ENCODE measurements at regions not wholly inside any gene's neighbourhood (a gene's known extent, or its start where the extent isn't known, plus 50 kb on each side); places are given as distances from the start of the nearest gene placed in this dataset.
"Not testable (repeated sequence)": the region's sequence is repeated elsewhere in the genome, so short reads cannot be mapped to it uniquely, and the experiment has no call there.

DNA sequence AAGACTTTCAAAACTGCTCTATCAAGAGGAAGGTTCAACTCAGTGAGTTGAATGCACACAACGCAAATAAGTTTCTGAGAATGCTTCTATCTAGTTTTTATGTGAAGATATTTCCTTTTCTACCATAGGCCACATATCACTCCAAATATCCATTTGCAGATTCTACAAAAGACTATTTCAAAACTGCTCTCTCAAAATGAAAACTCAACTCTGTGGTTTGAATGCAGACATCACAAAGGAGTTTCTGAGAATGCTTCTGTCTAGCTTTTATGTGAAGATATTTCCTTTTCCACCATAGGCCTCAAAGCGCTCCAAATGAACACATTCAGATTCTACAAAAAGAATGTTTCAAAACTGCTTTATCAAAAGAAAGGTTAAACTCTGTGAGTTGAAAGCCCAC lies 1093.1 kb upstream of the DEFB115 start:
- H3K79me2 ChIP-seq (ENCODE audit: control insufficient read depth, insufficient read depth, low read length, unreplicated experiment); H3K27ac ChIP-seq (ENCODE audit: low read depth, low read length); H3K27me3 ChIP-seq (ENCODE audit: insufficient read depth, low read length); H3K4me3 ChIP-seq (ENCODE audit: low read depth, low read length); H2AFZ ChIP-seq (ENCODE audit: low read length, unreplicated experiment); H3K4me1 ChIP-seq (ENCODE audit: control insufficient read depth, insufficient read depth, low read length, unreplicated experiment); H3K36me3 ChIP-seq (ENCODE audit: insufficient read depth, low read length): not testable (repeated sequence)

DNA sequence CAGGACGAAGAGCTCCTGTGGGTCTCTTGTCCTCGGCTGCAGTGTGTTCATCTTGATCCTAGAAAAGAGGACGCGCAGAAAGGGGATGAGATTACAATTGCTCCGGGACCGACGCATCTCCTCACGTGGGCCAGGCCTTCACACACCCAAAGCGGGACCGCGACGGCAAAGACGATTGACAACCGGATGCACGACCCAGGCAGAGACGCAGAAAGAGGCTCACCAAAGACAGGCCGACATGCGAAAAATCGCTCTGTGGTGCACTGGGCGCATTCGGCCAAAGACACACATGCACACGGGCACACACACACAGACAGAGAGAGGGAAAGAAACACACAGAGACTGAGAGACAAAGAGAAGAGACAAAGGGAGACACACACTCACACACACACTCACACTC lies 1089.9 kb upstream of the DEFB115 start:
- Histone ChIP-seq H3K36me3 (ENCODE audit: insufficient read depth, low read length) (no peaks in the 10 kb centered on the region), H3K79me2 (ENCODE audit: control insufficient read depth, insufficient read depth, low read length, unreplicated experiment) (no peaks in the 10 kb centered on the region), H3K4me1 (ENCODE audit: control insufficient read depth, insufficient read depth, low read length, unreplicated experiment) (no peaks in the 10 kb centered on the region), H3K27me3 (ENCODE audit: insufficient read depth, low read length) (no peaks in the 10 kb centered on the region), H2AFZ (ENCODE audit: low read length, unreplicated experiment) (no peak overlapping the region), H3K27ac (ENCODE audit: low read depth, low read length) (no peak overlapping the region), H3K4me3 (ENCODE audit: low read depth, low read length) (no peak overlapping the region)

DNA sequence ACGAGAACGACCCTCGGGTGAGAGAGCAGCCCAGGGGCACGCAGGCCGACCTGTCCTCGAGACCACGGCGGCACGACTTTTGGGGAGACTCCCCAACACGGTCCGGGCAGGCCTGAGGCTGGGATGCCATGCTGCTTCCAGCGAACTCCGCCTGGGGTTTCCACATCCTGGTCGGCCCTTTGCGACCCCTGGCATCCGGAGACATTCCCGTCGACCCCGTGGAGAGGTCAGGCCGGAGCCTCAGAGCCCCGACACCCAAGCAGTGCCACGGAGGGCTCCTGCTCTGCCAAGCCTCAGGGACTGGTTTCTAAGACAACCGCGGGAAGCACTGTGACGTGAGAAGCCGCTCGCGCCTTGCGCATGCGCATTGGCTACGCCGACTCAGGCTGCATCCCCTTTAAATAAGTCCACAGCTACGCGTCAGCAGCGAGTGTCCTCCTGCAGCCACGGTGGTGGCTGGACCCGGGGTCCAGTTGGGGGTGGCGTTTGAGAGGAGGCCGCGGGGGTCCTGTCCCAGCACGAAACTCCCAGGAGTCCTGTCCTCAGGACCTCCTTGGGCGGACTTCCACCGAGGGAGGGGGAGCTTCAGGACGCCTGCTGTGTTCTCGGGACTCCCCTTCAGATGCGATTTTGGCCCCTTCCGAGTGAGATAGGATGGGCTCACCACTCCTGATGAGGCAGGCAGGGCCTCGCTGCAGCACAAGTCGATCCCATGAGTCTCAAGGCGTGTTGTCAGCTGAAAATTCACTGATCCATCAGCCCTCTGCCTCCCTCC lies 1089.3 kb upstream of the DEFB115 start:
- Histone ChIP-seq H3K27me3 (ENCODE audit: insufficient read depth, low read length) (no peaks in the 10 kb centered on the region), H2AFZ (ENCODE audit: low read length, unreplicated experiment) (no peak overlapping the region), H3K27ac (ENCODE audit: low read depth, low read length) (no peak overlapping the region), H3K36me3 (ENCODE audit: insufficient read depth, low read length) (no peaks in the 10 kb centered on the region), H3K4me1 (ENCODE audit: control insufficient read depth, insufficient read depth, low read length, unreplicated experiment) (no peaks in the 10 kb centered on the region), H3K4me3 (ENCODE audit: low read depth, low read length) (no peak overlapping the region), H3K79me2 (ENCODE audit: control insufficient read depth, insufficient read depth, low read length, unreplicated experiment) (no peaks in the 10 kb centered on the region)

DNA sequence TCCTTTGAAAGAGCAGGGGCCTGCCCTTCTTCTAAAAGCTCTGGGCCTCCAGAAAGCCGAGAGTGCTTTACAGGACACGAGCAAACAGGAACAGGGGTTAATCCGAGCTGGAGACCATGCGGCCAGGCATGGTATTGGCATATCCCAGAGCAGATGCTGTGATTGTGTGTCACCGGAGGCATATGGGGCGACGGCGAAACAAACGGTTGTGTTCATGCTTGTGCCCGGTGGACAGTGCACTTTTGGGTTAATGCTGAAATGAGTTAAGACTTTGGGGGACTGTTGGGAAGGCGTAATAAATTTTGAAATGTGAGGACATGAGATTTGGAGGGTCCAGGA lies 1088.7 kb upstream of the DEFB115 start:
- Histone ChIP-seq H3K4me3 (ENCODE audit: low read depth, low read length) (no peak overlapping the region), H2AFZ (ENCODE audit: low read length, unreplicated experiment) (no peak overlapping the region), H3K36me3 (ENCODE audit: insufficient read depth, low read length) (no peaks in the 10 kb centered on the region)

DNA sequence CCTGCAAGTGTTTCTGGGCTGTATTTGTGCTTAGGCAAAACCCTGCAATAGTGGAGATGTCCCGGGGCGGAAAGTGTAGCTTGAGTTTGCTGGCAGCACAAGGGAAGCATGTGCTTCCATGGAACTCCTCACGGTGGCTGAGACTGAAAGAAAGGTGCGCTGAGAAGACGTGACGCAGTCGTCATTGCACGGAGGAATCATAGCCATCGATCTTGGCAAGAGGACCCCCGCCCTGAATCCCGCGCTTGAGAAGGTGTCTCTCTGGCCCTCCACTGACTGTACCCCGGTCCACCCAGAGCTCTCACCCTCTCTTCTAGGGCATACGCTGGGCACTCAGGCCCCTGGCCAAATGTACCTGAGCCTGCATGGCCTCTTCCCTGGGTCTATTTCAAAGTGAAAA lies 1081.8 kb upstream of the DEFB115 start:
- H3K4me3 ChIP-seq (ENCODE audit: low read depth, low read length) = no peak overlapping the region
- H3K4me1 ChIP-seq (ENCODE audit: control insufficient read depth, insufficient read depth, low read length, unreplicated experiment) = no peaks in the 10 kb centered on the region
- no peaks in the 10 kb centered on the region for H3K27me3 ChIP-seq (ENCODE audit: insufficient read depth, low read length)
- no peak overlapping the region for H3K27ac ChIP-seq (ENCODE audit: low read depth, low read length)
- H2AFZ ChIP-seq (ENCODE audit: low read length, unreplicated experiment) = no peak overlapping the region
- H3K79me2 ChIP-seq (ENCODE audit: control insufficient read depth, insufficient read depth, low read length, unreplicated experiment) = no peaks in the 10 kb centered on the region
- H3K36me3 ChIP-seq (ENCODE audit: insufficient read depth, low read length) = no peaks in the 10 kb centered on the region

More for the DNA sequence above, 1088.7 kb upstream of the DEFB115 start:
- H3K27ac ChIP-seq (ENCODE audit: low read depth, low read length) = no peak overlapping the region
- no peaks in the 10 kb centered on the region for H3K79me2 ChIP-seq (ENCODE audit: control insufficient read depth, insufficient read depth, low read length, unreplicated experiment)
- H3K4me1 ChIP-seq (ENCODE audit: control insufficient read depth, insufficient read depth, low read length, unreplicated experiment) = no peaks in the 10 kb centered on the region
- H3K27me3 ChIP-seq (ENCODE audit: insufficient read depth, low read length) = no peaks in the 10 kb centered on the region

DNA sequence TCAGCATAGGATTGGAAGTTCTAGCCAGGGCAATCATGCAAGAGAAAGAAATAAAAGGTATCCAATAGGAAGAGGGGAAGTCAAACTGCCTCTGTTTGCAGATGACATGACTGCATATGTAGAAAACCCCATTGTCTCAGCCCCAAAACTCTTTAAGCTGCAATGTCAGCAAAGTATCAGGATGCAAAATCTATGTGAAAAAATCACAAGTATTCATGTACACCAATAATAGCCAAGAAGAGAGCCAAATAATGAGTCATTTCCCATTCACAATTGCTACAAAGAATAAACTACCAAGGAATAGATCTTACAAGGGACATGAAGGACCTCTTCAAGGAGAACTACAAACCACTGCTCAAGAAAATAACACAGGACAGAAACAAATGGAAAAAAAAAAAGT lies 1074.3 kb upstream of the DEFB115 start:
- H3K36me3 ChIP-seq (ENCODE audit: insufficient read depth, low read length); H3K27me3 ChIP-seq (ENCODE audit: insufficient read depth, low read length); H2AFZ ChIP-seq (ENCODE audit: low read length, unreplicated experiment); H3K4me1 ChIP-seq (ENCODE audit: control insufficient read depth, insufficient read depth, low read length, unreplicated experiment); H3K4me3 ChIP-seq (ENCODE audit: low read depth, low read length); H3K79me2 ChIP-seq (ENCODE audit: control insufficient read depth, insufficient read depth, low read length, unreplicated experiment); H3K27ac ChIP-seq (ENCODE audit: low read depth, low read length): not testable (repeated sequence)

DNA sequence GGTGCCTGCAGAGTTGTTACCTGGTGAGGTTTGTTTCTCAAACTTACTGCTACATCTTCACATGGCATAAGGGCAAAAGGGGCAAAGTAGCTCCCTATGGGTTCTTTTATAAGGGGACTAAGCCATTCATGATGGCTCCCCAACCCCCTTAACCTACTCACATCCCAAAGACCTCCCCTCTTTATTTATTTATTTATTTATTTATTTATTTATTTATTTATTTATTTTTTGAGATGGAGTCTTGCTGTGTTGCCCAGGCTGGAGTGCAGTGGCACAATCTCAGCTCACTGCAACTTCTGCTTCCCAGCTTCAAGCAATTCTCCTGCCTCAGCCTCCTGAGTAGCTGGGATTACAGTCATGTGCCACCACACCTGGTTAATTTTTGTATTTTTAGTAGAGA lies 1065.7 kb upstream of the DEFB115 start:
- not testable (repeated sequence) for H3K36me3 ChIP-seq (ENCODE audit: insufficient read depth, low read length); H3K27ac ChIP-seq (ENCODE audit: low read depth, low read length); H2AFZ ChIP-seq (ENCODE audit: low read length, unreplicated experiment); H3K79me2 ChIP-seq (ENCODE audit: control insufficient read depth, insufficient read depth, low read length, unreplicated experiment); H3K4me1 ChIP-seq (ENCODE audit: control insufficient read depth, insufficient read depth, low read length, unreplicated experiment); H3K4me3 ChIP-seq (ENCODE audit: low read depth, low read length); H3K27me3 ChIP-seq (ENCODE audit: insufficient read depth, low read length)

DNA sequence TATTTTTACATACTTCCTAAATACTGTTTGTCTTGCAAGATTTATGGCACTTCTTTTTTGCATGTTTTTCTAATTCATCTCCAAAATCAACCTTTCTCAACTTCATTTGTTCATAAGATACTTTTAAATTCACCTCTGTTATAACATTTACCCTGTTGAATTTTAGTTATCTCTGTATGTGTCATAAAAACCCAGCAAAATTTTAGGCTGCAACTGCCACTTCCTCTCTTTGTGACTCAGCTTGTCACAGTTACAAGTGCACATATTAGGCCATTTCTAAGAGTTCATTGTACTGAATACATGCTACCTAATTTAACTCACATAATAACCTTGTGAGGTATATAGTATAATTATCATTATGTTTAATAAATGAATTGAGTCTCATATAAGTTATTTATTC lies 1023.0 kb upstream of the DEFB115 start:
- H3K27me3 ChIP-seq (ENCODE audit: insufficient read depth, low read length) = not testable (repeated sequence)

DNA sequence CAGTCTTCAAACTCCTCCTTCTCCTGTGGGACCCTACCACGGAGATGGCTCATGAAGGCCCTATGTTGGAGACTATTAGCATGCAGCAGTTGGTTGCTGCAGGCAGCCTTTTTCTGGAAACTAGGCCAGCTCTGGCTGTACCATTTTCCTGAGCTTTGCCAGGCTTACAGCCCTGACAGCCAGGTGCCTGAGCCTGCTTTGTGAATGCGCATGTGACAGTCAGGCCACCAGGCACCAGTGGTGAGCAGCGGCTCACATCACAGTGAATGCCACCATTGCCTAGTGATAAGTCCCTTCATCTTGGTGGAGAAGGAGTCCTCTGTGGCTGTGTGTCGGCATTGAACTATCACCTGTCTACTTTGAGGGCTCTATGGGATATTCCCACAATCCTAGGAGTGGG lies 982.4 kb upstream of the DEFB115 start:
- not testable (repeated sequence) for H3K27ac ChIP-seq (ENCODE audit: low read depth, low read length); H3K36me3 ChIP-seq (ENCODE audit: insufficient read depth, low read length); H3K27me3 ChIP-seq (ENCODE audit: insufficient read depth, low read length); H3K4me1 ChIP-seq (ENCODE audit: control insufficient read depth, insufficient read depth, low read length, unreplicated experiment); H3K4me3 ChIP-seq (ENCODE audit: low read depth, low read length); H3K79me2 ChIP-seq (ENCODE audit: control insufficient read depth, insufficient read depth, low read length, unreplicated experiment); H2AFZ ChIP-seq (ENCODE audit: low read length, unreplicated experiment)

More for the DNA sequence above, 1023.0 kb upstream of the DEFB115 start:
- not testable (repeated sequence) for H2AFZ ChIP-seq (ENCODE audit: low read length, unreplicated experiment); H3K4me3 ChIP-seq (ENCODE audit: low read depth, low read length); H3K79me2 ChIP-seq (ENCODE audit: control insufficient read depth, insufficient read depth, low read length, unreplicated experiment); H3K27ac ChIP-seq (ENCODE audit: low read depth, low read length); H3K36me3 ChIP-seq (ENCODE audit: insufficient read depth, low read length); H3K4me1 ChIP-seq (ENCODE audit: control insufficient read depth, insufficient read depth, low read length, unreplicated experiment)

DNA sequence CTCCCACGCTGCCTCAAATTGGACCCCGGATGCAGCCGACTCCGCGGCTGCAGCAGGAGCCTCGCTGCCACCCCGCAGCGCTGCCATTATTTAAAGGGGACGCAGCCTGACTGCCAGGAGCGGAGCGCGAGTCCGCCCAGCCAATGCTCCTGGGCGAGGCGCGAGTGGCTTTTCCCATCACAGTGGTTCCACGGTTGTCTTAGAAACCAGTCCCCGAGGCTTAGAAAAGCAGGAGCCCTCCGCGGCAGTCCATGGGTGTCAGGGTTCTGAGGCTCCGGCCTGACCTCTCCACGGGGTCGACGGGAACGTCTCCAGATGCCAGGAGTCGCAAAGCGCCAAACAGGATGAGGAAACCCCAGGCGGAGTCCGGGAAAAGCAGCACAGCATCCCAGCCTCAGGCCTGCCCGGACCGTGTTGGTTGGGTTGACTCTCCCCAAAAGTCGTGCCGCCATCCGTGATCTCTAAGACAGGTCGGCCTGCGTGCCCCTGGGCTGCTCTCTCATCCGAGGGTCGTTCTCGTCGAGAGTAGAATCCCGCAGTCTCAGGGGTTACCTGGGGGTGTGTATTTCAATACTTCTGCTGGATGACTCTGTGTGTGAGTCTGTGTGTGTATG lies 975.8 kb upstream of the DEFB115 start:
- H3K4me3 ChIP-seq (ENCODE audit: low read depth, low read length) = peak overlapping the region; percentile 43; the same call in 1 of the 2 replicates
- no peak overlapping the region for H2AFZ ChIP-seq (ENCODE audit: low read length, unreplicated experiment)
- no peaks in the 10 kb centered on the region for H3K79me2 ChIP-seq (ENCODE audit: control insufficient read depth, insufficient read depth, low read length, unreplicated experiment)
- H3K36me3 ChIP-seq (ENCODE audit: insufficient read depth, low read length) = no peaks in the 10 kb centered on the region
- no peaks in the 10 kb centered on the region for H3K4me1 ChIP-seq (ENCODE audit: control insufficient read depth, insufficient read depth, low read length, unreplicated experiment)
- no peak overlapping the region for H3K27ac ChIP-seq (ENCODE audit: low read depth, low read length)
- H3K27me3 ChIP-seq (ENCODE audit: insufficient read depth, low read length) = no peaks in the 10 kb centered on the region

DNA sequence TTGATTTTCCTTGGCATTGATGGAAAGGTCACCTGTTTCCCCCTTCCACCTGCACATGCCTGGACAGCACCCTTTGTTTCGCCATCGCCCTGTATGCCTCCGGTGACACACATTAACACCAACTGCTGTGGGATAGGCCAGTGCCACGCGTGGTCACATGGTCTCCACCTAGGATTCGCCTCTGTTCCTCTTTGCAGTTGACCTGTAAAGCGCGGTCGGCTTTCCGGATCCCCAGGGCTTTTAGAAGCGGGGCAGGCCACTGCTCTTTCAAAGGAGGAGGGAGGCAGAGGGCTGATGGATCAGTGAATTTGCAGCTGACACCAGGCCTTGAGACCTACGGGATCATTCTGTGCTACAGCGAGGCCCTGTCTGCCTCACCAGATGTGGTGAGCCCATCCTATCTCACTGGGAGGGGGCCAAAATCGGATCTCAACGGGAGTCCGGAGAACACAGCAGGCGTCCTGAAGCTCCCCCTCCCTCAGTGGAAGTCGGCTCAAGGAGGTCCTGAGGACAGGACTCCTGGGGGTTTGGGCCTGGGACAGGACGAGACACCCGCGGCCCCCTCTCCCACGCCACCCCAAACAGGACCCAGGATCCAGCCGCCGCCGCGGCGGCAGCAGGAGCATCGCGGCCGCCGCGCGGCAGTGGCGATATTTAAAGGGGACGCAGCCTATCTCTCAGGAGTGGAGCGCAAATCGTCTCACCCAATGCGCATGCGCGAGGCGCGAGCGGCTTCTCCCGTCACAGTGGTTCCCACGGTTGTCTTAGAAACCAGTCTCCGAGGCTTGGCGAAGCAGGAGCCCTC lies 973.8 kb upstream of the DEFB115 start:
- H3K79me2 ChIP-seq (ENCODE audit: control insufficient read depth, insufficient read depth, low read length, unreplicated experiment); H3K27me3 ChIP-seq (ENCODE audit: insufficient read depth, low read length); H3K4me1 ChIP-seq (ENCODE audit: control insufficient read depth, insufficient read depth, low read length, unreplicated experiment); H3K36me3 ChIP-seq (ENCODE audit: insufficient read depth, low read length); H3K27ac ChIP-seq (ENCODE audit: low read depth, low read length): not testable (repeated sequence)
- H2AFZ ChIP-seq (ENCODE audit: low read length, unreplicated experiment) = peak overlapping the region; percentile 51
- peak overlapping the region; percentile 73 for H3K4me3 ChIP-seq (ENCODE audit: low read depth, low read length)
